ENCODE measurements at regions not wholly inside any gene's neighbourhood (a gene's known extent, or its start where the extent isn't known, plus 50 kb on each side); places are given as distances from the start of the nearest gene placed in this dataset.

- CTCF ChIA-PET = interaction anchor here (0.5 kb wide), 1 partner anchor 1093 kb away, joined by 4 read pairs; no protein-coding TSS in a partner anchor
- POLR2A ChIA-PET = interaction anchor here (0.6 to 0.7 kb wide), 2 partner anchors 24 to 848 kb away, joined by 3 to 4 read pairs; no protein-coding TSS in a partner anchor
- no peak for TF ChIP-seq CTCF (IDR thresholded peaks at IDR 0.05; ENCODE audit: unreplicated experiment)
- Mint-ChIP-seq H3K27me3 (ENCODE audit: insufficient read depth, unreplicated experiment) (no peaks in the 10 kb centered on the region), H3K36me3 (ENCODE audit: insufficient read depth, unreplicated experiment) (no peaks in the 10 kb centered on the region), H3K27ac (ENCODE audit: low read depth, unreplicated experiment) (no peak overlapping the region), H3K4me1 (ENCODE audit: insufficient read depth, unreplicated experiment) (no peaks in the 10 kb centered on the region), H3K4me3 (ENCODE audit: unreplicated experiment) (no peak overlapping the region), H3K9me3 (ENCODE audit: unreplicated experiment) (peaks cover 7% of the 10 kb centered on the region)
- DNase-seq (ENCODE audit: unreplicated experiment) = no peak
- intact Hi-C loops (cut with micrococcal nuclease) = no loop called here
- no TSS peak for BruUV-seq (replicated peaks)
Observed at GRCh38 chr20:12723811-12724210, 285.0 kb upstream of the SPTLC3 start.

DNA sequence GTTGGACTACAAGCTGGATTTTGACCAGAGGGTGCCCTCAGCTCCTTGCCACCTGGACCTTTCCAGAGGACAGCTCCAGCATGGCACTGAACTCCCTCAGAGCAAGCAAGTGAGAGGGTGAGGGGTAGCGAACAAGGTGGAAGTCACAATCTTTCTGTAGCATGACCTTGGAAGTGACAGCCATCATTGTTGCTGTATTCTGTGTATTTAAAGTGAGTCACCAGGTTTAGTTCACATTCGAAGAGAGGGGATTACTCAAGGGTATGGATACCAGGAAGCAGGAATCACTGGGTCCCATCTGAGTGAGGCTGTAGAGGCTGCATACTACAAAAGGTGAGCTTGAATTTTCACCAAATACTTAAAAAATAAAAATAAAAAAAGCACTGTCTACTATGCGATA lies 280.0 kb upstream of the SPTLC3 start:
- TF ChIP-seq CTCF (IDR thresholded peaks at IDR 0.05; ENCODE audit: unreplicated experiment) = no peak
- H3K27ac Mint-ChIP-seq (ENCODE audit: low read depth, unreplicated experiment) = no peak overlapping the region
- DNase-seq (ENCODE audit: unreplicated experiment) = peak; percentile 6
- BruUV-seq (replicated peaks) = no TSS peak
- no peaks in the 10 kb centered on the region for H3K4me1 Mint-ChIP-seq (ENCODE audit: insufficient read depth, unreplicated experiment)
- intact Hi-C loops (cut with micrococcal nuclease) = no loop called here
- no peaks in the 10 kb centered on the region for H3K27me3 Mint-ChIP-seq (ENCODE audit: insufficient read depth, unreplicated experiment)
- CTCF ChIA-PET = interaction anchor here (1.0 kb wide), 1 partner anchor 21 kb away, joined by 4 read pairs; no protein-coding TSS in a partner anchor
- H3K9me3 Mint-ChIP-seq (ENCODE audit: unreplicated experiment) = no peaks in the 10 kb centered on the region
- no peaks in the 10 kb centered on the region for H3K36me3 Mint-ChIP-seq (ENCODE audit: insufficient read depth, unreplicated experiment)
- H3K4me3 Mint-ChIP-seq (ENCODE audit: unreplicated experiment) = no peak overlapping the region
- POLR2A ChIA-PET = no interaction called here

GRCh38 chr20:12729326-12729725 lies 279.4 kb upstream of the SPTLC3 start:
- intact Hi-C loops (cut with micrococcal nuclease) = no loop called here
- H3K4me3 Mint-ChIP-seq (ENCODE audit: unreplicated experiment) = no peak overlapping the region
- H3K9me3 Mint-ChIP-seq (ENCODE audit: unreplicated experiment) = no peaks in the 10 kb centered on the region
- ChIA-PET CTCF (interaction anchor here (0.7 kb wide), 1 partner anchor 93 kb away, joined by 3 read pairs; no protein-coding TSS in a partner anchor), POLR2A (no interaction called here)
- no peaks in the 10 kb centered on the region for H3K4me1 Mint-ChIP-seq (ENCODE audit: insufficient read depth, unreplicated experiment)
- no peak overlapping the region for H3K27ac Mint-ChIP-seq (ENCODE audit: low read depth, unreplicated experiment)
- TF ChIP-seq CTCF (IDR thresholded peaks at IDR 0.05; ENCODE audit: unreplicated experiment) = no peak
- no peaks in the 10 kb centered on the region for H3K36me3 Mint-ChIP-seq (ENCODE audit: insufficient read depth, unreplicated experiment)
- BruUV-seq (replicated peaks) = no TSS peak
- DNase-seq (ENCODE audit: unreplicated experiment) = no peak
- no peaks in the 10 kb centered on the region for H3K27me3 Mint-ChIP-seq (ENCODE audit: insufficient read depth, unreplicated experiment)

DNA sequence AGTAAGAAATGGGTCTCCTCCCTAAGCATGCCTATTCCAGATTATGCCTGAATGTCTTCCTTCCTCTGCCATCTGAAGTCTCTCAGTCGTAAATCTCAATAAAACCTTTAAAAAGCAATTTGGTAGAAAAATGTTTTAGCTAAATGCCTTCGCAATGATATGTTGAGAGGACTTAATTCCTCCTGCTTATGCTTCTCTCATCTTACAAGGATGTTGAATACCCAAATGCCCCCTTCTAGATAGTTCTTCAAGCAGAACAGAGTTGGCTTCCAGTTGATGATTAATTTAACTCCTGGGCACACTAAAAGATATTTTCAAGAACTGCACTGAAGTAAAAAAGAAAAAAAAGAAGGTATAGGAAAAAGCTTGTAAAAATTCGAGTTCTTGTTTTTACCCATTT lies 275.0 kb upstream of the SPTLC3 start:
- no peaks in the 10 kb centered on the region for H3K36me3 Mint-ChIP-seq (ENCODE audit: insufficient read depth, unreplicated experiment)
- no peaks in the 10 kb centered on the region for H3K27me3 Mint-ChIP-seq (ENCODE audit: insufficient read depth, unreplicated experiment)
- no peaks in the 10 kb centered on the region for H3K4me1 Mint-ChIP-seq (ENCODE audit: insufficient read depth, unreplicated experiment)
- no TSS peak for BruUV-seq (replicated peaks)
- DNase-seq (ENCODE audit: unreplicated experiment) = no peak
- no peak overlapping the region for H3K4me3 Mint-ChIP-seq (ENCODE audit: unreplicated experiment)
- H3K9me3 Mint-ChIP-seq (ENCODE audit: unreplicated experiment) = no peaks in the 10 kb centered on the region
- ChIA-PET CTCF (no interaction called here), POLR2A (no interaction called here)
- no peak for TF ChIP-seq CTCF (IDR thresholded peaks at IDR 0.05; ENCODE audit: unreplicated experiment)
- intact Hi-C loops (cut with micrococcal nuclease) = no loop called here
- H3K27ac Mint-ChIP-seq (ENCODE audit: low read depth, unreplicated experiment) = no peak overlapping the region

Data from MCF 10A (cell line).